Nephron progenitor cell (in vitro differentiated cells): ENCODE measurements at regions not wholly inside any gene's neighbourhood (a gene's known extent, or its start where the extent isn't known, plus 50 kb on each side); places are given as distances from the start of the nearest gene placed in this dataset.

Source experiments
- DNase-seq: peaks from one replicate; pipeline ENCODE4 v3.0.0; 2021
- H3K27ac Mint-ChIP-seq: 2 replicates; pipeline ENCODE4 v1.8.0; 2021; ENCODE audit warnings: mild to moderate bottlenecking, moderate library complexity, mixed read lengths
- H3K27me3 Mint-ChIP-seq: 2 replicates; pipeline ENCODE4 v1.8.0; 2021; ENCODE audit warnings: mild to moderate bottlenecking, low read depth, mixed read lengths; ENCODE audit not compliant: poor library complexity
- H3K36me3 Mint-ChIP-seq: 2 replicates; pipeline ENCODE4 v1.8.0; 2021; ENCODE audit warnings: low read depth, mixed read lengths
- H3K4me1 Mint-ChIP-seq: 2 replicates; pipeline ENCODE4 v1.8.0; 2021; ENCODE audit warnings: mixed read lengths
- H3K4me3 Mint-ChIP-seq: 2 replicates; pipeline ENCODE4 v1.8.0; 2021; ENCODE audit warnings: mild to moderate bottlenecking, moderate library complexity, mixed read lengths
- H3K9me3 Mint-ChIP-seq: 2 replicates; pipeline ENCODE4 v1.8.0; 2021; ENCODE audit warnings: mild to moderate bottlenecking, moderate library complexity, mixed read lengths
- CTCF ChIP-seq: fragments of 200-600 bp; sonication (generic); IDR thresholded peaks from 2 replicates; pipeline ENCODE4 v1.5.0; 2021; ENCODE audit warnings: antibody characterized with exemption

GRCh38 chr15:98127586-98127985 lies 167.1 kb downstream of the ARRDC4 start:
- no peak overlapping the region for H3K27ac Mint-ChIP-seq

GRCh38 chr15:98131924-98132323 lies 171.4 kb downstream of the ARRDC4 start:
- no peak overlapping the region for H3K27ac Mint-ChIP-seq
- no peak for TF ChIP-seq CTCF
- H3K9me3 Mint-ChIP-seq, result no peaks in the 10 kb centered on the region
- no peak overlapping the region for H3K4me3 Mint-ChIP-seq
- H3K36me3 Mint-ChIP-seq, result no peaks in the 10 kb centered on the region
- H3K27me3 Mint-ChIP-seq, result peaks cover 2% of the 10 kb centered on the region
- no peak for DNase-seq
- H3K4me1 Mint-ChIP-seq, result peaks cover 19% of the 10 kb centered on the region

More at GRCh38 chr15:98127586-98127985, 167.1 kb downstream of the ARRDC4 start:
- peaks cover 22% of the 10 kb centered on the region for H3K4me1 Mint-ChIP-seq
- no peak overlapping the region for H3K4me3 Mint-ChIP-seq
- no peaks in the 10 kb centered on the region for H3K9me3 Mint-ChIP-seq
- no peak for DNase-seq
- no peak for TF ChIP-seq CTCF
- peaks cover 5% of the 10 kb centered on the region for H3K27me3 Mint-ChIP-seq
- no peaks in the 10 kb centered on the region for H3K36me3 Mint-ChIP-seq

- Mint-ChIP-seq H3K27me3 (peaks cover 9% of the 10 kb centered on the region), H3K4me3 (no peak overlapping the region), H3K9me3 (no peaks in the 10 kb centered on the region), H3K27ac (no peak overlapping the region), H3K4me1 (peaks cover 13% of the 10 kb centered on the region), H3K36me3 (no peaks in the 10 kb centered on the region)
- peak; percentile 26 for DNase-seq
- TF ChIP-seq CTCF, result no peak
Observed at GRCh38 chr15:98134905-98135304, 174.4 kb downstream of the ARRDC4 start.

GRCh38 chr15:98138910-98139309 lies 178.4 kb downstream of the ARRDC4 start:
- TF ChIP-seq CTCF, result no peak
- no peaks in the 10 kb centered on the region for H3K9me3 Mint-ChIP-seq
- peaks cover 15% of the 10 kb centered on the region for H3K27me3 Mint-ChIP-seq
- DNase-seq, result no peak
- no peak overlapping the region for H3K27ac Mint-ChIP-seq
- H3K4me1 Mint-ChIP-seq, result peaks cover 13% of the 10 kb centered on the region
- no peaks in the 10 kb centered on the region for H3K36me3 Mint-ChIP-seq
- H3K4me3 Mint-ChIP-seq, result no peak overlapping the region

GRCh38 chr15:98139337-98139736 lies 178.8 kb downstream of the ARRDC4 start:
- no peak for TF ChIP-seq CTCF
- H3K36me3 Mint-ChIP-seq, result no peaks in the 10 kb centered on the region
- peaks cover 13% of the 10 kb centered on the region for H3K4me1 Mint-ChIP-seq
- H3K27ac Mint-ChIP-seq, result no peak overlapping the region
- DNase-seq, result no peak
- no peaks in the 10 kb centered on the region for H3K9me3 Mint-ChIP-seq
- H3K27me3 Mint-ChIP-seq, result peaks cover 15% of the 10 kb centered on the region
- no peak overlapping the region for H3K4me3 Mint-ChIP-seq

GRCh38 chr15:98142572-98142971 lies 182.1 kb downstream of the ARRDC4 start:
- no peaks in the 10 kb centered on the region for H3K9me3 Mint-ChIP-seq
- TF ChIP-seq CTCF, result peak; percentile 19
- H3K4me3 Mint-ChIP-seq, result no peak overlapping the region
- H3K4me1 Mint-ChIP-seq, result peaks cover 15% of the 10 kb centered on the region
- H3K36me3 Mint-ChIP-seq, result no peaks in the 10 kb centered on the region
- DNase-seq, result no peak
- H3K27me3 Mint-ChIP-seq, result peaks cover 13% of the 10 kb centered on the region
- no peak overlapping the region for H3K27ac Mint-ChIP-seq
